ENCODE measurements at regions not wholly inside any gene's neighbourhood (a gene's known extent, or its start where the extent isn't known, plus 50 kb on each side); places are given as distances from the start of the nearest gene placed in this dataset.

DNA sequence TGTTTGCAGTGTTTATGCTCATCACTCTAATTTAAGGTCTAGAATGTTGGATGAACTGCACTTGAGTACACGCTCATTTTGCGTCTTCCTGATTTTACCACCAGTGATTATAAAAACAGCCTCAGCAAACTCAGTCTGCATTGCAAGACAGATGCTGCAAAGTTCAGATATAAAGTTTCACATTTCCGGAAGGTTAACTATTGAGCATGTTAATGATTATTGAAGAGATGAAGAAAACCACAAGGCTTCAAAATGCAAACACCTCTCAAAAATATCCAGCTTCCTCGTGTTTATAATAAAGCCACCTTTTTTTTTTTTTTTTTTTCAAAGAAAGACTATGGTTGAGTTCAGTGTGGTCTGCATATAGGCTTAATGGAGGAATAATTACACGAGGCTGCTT, 92.1 kb upstream of the BMP4 start:
- Histone ChIP-seq H3K27ac (no peak overlapping the region), H3K9me3 (no peaks in the 10 kb centered on the region), H3K4me3 (replicated peaks in 1 of 3) (no peak overlapping the region), H3K4me1 (peaks cover 11 to 15% of the 10 kb centered on the region in 2 donors), H3K27me3 (no peaks in the 10 kb centered on the region), H3K36me3 (no peaks in the 10 kb centered on the region)
- TF ChIP-seq CTCF (IDR thresholded peaks at IDR 0.05) (no peak), POLR2A (IDR thresholded peaks at IDR 0.05) (no peak)
- intact Hi-C loops (cut with DNase I), result no loop called here
- WGBS, 2 donors, result 72 to 90% methylated on average over 5 of the region's 5 CpGs
- no peak for DNase-seq

DNA sequence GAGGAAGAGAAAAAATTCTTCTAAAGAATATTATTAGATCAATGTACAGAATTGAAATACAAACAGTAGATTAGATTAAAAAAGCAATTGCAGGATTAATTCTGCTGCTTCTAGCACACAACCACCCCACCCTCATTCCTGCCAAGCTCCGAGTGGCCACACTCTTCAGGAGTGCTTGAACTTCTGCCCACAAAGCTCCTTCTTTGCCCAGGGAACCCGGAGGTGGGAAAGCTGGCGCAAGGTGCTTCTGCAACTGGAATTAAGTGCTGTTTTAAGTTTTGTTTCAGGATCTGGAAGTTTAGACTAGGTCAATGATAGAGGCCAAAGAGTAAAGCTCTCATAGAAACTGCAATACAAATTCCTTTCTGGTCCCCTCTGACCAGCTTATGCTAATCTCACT, 94.1 kb upstream of the BMP4 start:
- Histone ChIP-seq H3K27me3 (no peaks in the 10 kb centered on the region), H3K4me3 (replicated peaks in 1 of 3) (no peak overlapping the region), H3K9me3 (no peaks in the 10 kb centered on the region), H3K27ac (peak overlapping the region in 2 of 3 donors; percentile 19 to 28), H3K4me1 (peaks cover 15 to 19% of the 10 kb centered on the region in 2 donors), H3K36me3 (no peaks in the 10 kb centered on the region)
- TF ChIP-seq POLR2A (IDR thresholded peaks at IDR 0.05), result no peak
- no peak for TF ChIP-seq CTCF (IDR thresholded peaks at IDR 0.05)
- intact Hi-C loops (cut with DNase I), result no loop called here
- DNase-seq, result peak; percentile 81 to 85
- WGBS, 2 donors, result 38 to 52% methylated on average over 3 of the region's 3 CpGs

GRCh38 chr14:54052696-54053385, 96.2 kb upstream of the BMP4 start:
- Histone ChIP-seq H3K27me3 (no peaks in the 10 kb centered on the region), H3K27ac (no peak overlapping the region), H3K9me3 (no peaks in the 10 kb centered on the region), H3K36me3 (no peaks in the 10 kb centered on the region), H3K4me3 (replicated peaks in 1 of 3) (no peak overlapping the region), H3K4me1 (peaks cover 15 to 19% of the 10 kb centered on the region in 2 donors)
- 86 to 88% methylated on average over 2 of the region's 2 CpGs for WGBS, 2 donors
- intact Hi-C loops (cut with DNase I), result no loop called here
- DNase-seq, result no peak
- TF ChIP-seq CTCF (IDR thresholded peaks at IDR 0.05) (no peak), POLR2A (IDR thresholded peaks at IDR 0.05) (no peak)

DNA sequence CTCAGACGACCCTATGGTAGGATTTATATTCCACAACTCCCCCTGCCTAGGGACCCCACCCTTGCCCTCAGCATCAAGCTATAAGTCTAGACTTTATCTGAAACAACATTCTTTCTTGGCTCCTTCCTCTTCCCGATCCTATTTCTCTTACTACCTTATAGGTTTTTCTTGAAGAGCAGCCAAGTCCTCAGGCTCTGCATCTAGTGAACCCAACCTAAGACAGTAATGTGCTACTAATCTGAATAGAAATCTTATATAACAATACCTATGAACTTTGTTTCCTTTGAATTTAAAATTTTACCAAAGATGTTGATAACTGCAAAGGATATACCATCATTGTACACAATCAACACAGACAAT, 96.7 kb upstream of the BMP4 start:
- 69 to 73% methylated on average over 2 of the region's 2 CpGs for WGBS, 2 donors
- peaks cover 15 to 19% of the 10 kb centered on the region in 2 donors for H3K4me1 ChIP-seq
- H3K27ac ChIP-seq, result no peak overlapping the region
- H3K9me3 ChIP-seq, result no peaks in the 10 kb centered on the region
- no peak for DNase-seq
- no peaks in the 10 kb centered on the region for H3K27me3 ChIP-seq
- TF ChIP-seq CTCF (IDR thresholded peaks at IDR 0.05) (no peak), POLR2A (IDR thresholded peaks at IDR 0.05) (no peak)
- H3K36me3 ChIP-seq, result no peaks in the 10 kb centered on the region
- intact Hi-C loops (cut with DNase I), result no loop called here
- H3K4me3 ChIP-seq (replicated peaks in 1 of 3), result no peak overlapping the region

GRCh38 chr14:54058505-54058904, 101.9 kb upstream of the BMP4 start:
- Histone ChIP-seq H3K27ac (no peak overlapping the region), H3K36me3 (no peaks in the 10 kb centered on the region), H3K27me3 (no peaks in the 10 kb centered on the region), H3K9me3 (no peaks in the 10 kb centered on the region), H3K4me3 (replicated peaks in 1 of 3) (no peak overlapping the region), H3K4me1 (peaks cover 0 to 7% of the 10 kb centered on the region in 2 donors)
- no peak for TF ChIP-seq CTCF (IDR thresholded peaks at IDR 0.05)
- no peak for TF ChIP-seq POLR2A (IDR thresholded peaks at IDR 0.05)
- intact Hi-C loops (cut with DNase I), result no loop called here
- no peak for DNase-seq
- 100% methylated on average over 2 of the region's 2 CpGs for WGBS, 2 donors
